HG03280 (cell line): ENCODE measurements at regions not wholly inside any gene's neighbourhood (a gene's known extent, or its start where the extent isn't known, plus 50 kb on each side); places are given as distances from the start of the nearest gene placed in this dataset.

ENCODE experiments used
- ATAC-seq: cut with Tn5 transposase; IDR thresholded peaks from one replicate; pipeline ENCODE4 v1.9.1; 2021; ENCODE audit warnings: mild to moderate bottlenecking, moderate library complexity; ENCODE audit not compliant: unreplicated experiment

DNA sequence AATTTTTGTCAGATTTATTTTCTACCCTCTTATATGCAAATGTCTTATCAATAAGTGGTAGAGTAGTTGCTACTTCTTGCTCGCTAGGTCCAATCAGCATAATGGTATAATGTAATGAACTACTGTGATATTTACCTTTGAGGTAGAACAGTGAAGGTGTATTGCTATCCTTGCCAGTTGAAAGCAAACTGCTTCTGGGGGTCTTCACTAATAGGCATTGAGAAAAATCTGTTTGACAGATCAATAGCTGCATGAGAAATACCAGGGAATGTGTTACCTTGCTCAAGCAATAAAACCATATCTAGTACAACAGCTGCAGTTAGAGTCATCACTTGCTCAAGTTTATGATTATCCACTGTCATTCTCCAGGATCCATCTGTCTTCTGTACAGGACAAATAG, 50.1 kb upstream of the EFEMP1 start:
- no peak for ATAC-seq

DNA sequence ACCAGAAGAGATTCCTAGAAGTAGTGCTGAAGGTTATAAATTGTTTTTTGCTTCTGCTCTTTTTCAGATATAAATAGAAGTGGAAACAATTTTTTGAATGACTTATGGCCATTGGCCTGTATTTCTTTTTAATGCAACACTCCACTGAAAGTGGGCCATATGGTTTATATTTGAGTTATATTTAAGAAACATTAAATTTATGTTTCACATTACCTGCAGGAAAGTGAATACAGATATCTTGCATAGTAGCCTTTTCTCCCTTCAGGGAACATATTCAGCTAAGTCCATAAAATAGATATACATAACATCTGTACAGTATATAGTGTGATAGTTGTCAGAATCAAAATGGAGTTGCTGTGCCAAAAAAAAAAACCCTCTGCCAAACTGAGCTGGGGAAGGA, 53.1 kb upstream of the EFEMP1 start:
- ATAC-seq, result no peak

DNA sequence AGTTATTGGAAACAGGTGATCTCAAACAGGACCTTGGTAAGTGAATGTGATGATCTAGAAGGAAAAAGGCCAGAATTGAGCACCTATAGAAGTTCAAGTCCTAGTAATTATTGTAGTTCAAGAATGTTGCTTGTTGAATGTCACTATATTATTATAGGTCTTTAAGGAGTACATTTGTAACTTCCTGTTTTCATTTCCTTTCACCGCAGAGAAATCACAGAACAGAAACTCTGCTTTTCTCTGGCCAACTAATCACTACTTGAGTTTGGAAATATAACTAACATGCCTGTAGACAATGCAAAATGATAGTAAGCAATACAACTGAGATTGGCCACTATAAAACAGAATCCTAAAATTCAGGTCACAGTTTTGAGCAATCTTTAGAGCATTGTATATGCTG, 61.8 kb upstream of the EFEMP1 start:
- peak; percentile 78 for ATAC-seq

DNA sequence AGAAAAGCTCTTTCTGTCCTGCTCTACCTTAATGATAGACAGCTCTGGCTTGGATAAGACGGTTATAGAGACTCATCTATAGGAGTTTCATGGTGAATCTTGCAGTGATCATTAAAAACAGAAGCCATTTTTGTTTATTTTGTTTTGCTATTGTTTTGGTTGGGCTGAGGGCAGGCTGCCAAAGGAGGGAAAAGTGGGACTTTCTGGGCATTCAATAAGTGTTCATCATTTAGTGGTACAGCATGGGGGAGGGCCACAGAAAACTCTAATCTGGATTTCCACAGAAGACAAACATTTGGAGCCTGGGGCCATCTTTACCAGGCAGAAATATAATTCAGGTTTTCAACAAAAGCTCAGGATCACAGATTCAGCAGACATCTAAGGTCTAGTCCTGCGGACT, 62.4 kb upstream of the EFEMP1 start:
- no peak for ATAC-seq

DNA sequence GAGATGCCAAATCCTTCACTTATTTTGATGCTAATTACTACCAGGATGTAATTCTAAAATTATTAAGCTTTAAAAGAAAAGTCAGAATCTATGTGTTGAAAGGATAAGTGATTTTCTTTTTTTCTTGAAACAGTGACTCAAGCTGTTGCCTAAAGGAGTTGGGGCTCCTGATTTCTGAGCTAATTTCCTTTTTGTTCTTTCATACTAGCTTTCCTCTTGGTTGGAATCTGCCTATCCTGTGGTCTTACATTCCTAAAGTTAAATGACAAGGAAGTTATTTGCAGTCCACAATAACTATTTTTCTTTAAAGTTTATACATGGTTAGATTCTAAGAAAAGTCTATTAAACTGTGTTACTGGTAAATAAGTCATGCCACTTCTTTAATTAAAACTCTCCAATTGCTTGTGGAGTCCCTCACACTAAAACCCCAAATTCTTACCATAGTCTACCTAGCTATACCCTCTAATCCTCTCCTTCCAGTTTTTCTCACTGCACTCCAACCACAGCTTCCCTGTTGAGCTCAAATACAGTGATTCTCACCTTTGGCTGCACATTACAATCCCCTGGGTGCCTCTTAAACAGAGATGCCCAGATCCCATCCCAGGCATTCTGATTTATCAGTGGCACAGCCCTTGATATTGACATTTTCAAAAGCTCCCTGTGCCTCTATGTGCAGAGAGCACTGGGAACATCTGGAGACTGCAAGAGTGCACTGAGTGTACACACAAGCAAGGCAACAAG, 63.3 kb upstream of the EFEMP1 start:
- no peak for ATAC-seq

DNA sequence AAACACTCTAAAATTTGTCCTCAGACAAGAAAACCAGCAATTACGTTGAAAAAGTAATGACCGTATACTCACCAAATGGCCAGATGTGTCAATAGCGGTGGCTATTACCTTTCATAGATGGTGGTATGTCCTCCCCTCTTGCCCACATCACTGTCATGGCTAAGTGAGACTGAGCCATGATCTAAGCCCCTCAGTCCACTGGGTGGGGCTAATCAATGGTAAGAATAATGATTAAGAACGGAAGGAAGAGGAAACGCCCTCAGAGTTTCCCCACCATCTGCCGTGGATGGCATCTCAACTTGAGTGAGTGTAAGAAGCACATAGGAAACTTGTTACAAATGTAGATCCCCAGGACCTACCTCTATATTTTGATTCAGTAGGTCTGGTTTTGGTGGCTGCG, 65.8 kb upstream of the EFEMP1 start:
- no peak for ATAC-seq

DNA sequence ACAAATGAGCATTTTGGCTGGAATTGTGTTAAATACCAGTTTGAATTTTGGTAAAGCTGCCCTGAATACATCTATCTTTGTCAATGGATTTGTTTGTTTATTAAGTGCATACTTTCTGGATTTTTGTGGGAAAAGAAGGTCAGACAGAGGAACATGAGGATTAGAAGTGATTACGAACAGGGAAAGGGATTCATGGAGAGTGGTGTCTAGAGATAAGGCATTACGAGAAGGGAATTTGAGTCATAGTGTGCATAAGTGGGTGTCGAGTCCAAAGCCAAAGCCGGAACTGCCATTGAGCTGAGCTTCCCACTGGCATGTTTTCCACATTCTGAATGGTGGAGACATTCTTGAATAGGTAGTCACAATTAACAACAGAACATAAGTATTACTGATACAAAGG, 68.9 kb upstream of the EFEMP1 start:
- no peak for ATAC-seq

DNA sequence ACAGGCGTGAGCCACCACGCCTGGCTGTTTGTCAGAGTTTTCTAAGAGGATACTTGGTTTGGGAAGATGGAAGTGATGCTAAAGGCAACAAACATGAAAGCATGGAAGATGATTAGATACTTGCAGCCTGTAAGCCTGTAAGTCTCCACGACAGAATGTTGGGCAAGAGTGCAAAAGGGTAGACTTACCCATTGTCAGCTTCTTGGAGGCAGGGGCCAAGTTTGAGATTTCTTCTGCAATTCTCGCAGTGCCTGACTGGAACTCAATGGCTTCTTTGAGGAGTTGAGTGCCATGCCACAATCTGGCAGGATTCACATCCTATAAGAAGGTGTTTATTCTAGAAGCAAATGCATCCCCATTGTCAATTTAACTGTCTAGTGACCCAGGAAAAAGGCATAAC, 70.1 kb upstream of the EFEMP1 start:
- no peak for ATAC-seq

DNA sequence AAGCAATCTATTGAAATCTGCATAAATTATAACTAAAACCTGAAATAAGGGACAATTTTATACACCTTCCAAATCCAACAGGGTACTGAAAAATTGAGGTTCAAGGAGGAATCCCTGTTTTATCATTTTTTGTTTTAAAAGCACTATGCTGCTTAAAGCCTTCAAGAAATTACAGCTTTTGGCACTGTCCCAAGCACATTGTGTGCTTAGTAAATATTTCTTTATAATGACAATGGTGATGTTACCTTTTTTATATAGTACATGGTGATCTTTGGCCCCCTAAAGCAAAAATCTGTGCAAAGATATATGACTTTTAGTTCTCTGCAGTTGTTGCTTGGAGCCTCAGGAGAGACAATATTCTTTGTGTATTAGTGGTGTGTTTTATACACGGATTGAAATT, 71.6 kb upstream of the EFEMP1 start:
- no peak for ATAC-seq

DNA sequence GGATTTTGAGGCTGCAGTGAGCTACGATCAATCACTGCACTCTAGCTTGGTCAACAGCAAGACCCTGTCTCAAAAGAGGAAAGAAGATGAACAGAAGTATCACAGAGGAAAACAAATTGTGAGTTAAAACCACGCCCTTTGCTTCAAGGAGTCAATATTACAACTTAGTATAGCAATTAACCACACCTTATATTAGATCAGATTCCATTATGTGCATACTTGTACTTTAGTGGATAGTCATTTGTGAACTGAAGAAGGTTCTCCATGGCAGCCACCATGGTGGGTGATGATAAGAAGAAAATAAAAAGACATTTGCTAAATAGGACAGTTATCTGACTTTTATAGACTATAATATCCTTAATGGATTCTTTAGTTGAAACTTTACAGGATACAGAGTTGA, 72.3 kb upstream of the EFEMP1 start:
- ATAC-seq, result no peak

DNA sequence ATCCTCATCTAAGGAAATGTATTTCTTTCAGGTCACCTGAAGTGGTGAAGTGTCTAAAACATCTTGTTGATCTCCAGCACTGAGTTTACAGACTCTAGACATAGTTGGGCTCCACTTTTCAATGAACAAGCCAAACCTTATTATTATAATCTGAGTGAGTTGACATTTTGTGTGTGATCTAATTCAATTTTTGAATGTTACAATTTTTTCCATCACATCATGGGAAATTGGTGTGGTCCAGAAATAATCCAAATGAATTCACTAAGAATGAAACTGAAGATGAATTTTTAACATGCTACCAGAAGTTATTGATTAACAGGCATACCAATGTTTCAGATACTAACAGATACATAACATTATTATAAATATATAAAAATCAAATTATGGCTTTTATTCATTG, 75.6 kb upstream of the EFEMP1 start:
- ATAC-seq, result no peak

DNA sequence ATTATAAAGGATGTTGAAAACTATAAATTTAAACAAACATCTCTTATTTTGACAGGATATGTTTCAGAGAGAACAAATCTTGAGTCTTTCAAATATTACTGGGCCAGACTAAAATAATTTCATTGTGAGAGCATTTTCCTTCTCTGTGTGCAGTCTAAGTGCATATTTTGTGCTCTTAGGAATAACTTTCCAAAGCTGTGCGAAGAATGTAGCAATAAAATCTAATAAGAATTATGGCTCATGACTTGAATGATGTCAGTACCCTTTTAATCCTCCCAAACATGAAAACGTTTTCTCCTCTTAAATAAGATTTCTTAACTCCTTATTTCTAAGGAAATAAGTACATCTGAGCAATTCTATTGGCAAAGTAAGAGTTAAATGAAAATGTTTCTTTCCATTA, 76.2 kb upstream of the EFEMP1 start:
- ATAC-seq, result no peak

DNA sequence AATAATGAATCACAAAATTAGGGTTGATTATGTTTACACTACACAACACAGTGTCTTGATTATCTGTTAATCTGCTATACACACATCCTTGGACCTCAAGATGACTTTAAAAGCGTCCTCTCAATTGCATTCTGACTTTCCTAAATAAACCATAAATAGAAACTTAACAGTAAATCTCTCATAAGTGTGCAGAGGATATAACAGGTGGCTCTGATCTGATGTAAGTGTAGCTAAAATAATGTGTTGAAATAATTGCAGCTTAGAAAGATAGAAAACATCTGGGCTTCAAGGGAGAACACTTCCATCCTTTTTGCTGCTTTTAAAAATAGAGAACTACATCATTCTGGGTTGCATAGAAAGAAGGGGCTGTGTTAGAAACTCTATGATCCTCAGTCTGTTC, 78.4 kb upstream of the EFEMP1 start:
- ATAC-seq, result no peak

DNA sequence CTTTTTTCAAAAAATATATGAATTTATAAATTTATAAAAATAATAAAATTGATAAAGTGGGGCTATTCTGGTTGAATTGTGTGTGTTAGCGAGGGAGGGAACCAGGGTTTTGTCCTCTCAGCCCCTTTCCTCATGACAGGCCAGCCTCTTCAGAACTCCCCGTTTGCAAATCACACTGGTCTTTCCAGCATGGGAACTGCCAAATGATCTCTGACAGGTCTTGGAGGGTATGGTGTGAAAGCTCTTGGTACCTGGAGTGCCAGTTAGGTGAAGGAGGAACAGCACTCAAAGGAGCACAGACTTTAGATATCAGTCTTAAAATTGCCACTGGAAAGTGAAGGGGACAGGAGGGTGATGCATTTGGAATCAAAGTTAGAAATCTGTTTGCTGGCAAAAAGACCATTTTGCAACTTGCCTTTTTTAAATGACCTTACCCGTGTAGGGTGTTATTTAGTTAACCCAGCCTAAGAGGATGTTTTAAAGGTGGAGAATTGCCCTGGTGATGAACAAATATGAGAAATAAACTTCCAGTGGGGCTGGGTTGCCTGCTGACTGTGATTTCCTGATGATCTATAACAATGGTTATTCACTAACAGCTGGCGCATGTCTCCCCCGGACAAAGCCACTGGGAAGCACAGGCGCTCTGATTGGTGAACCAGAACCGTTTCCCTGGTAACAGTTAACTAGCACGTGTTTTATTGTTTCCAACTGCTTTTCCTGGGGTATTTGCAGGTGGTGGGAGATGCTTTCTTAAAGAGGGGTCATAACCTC, 85.3 kb upstream of the EFEMP1 start:
- ATAC-seq, result no peak

DNA sequence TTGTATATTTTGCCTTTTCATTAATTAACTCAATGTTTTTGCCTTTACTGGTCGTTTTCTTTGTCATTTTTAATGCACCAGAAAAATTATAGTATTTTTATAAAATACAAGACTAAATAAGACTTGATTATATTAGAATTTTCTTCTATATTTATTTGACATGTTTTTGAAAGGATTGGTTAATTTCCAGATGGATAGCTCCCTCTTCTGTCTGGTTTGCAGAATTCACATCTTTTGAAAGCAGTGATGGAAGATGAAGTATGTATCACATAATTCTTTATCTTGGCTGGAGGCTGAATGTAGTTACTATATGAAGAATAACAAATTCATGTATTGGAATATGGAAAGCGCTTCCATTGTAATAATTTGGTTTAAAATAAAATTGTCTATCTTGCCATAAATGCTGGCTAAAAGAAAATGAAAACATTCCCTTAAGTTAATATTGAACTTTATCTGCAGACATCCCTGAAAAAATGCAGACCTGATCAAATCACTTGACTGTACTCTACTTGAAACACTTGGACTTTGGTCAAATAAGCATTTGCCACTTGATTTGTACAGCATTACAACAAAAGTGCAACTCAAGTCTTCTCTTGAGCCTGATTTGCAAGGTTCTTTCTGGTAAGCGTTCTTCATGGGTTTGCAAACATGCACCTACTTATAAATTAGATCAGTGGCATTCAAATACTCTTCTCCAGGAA, 86.3 kb upstream of the EFEMP1 start:
- ATAC-seq, result no peak

DNA sequence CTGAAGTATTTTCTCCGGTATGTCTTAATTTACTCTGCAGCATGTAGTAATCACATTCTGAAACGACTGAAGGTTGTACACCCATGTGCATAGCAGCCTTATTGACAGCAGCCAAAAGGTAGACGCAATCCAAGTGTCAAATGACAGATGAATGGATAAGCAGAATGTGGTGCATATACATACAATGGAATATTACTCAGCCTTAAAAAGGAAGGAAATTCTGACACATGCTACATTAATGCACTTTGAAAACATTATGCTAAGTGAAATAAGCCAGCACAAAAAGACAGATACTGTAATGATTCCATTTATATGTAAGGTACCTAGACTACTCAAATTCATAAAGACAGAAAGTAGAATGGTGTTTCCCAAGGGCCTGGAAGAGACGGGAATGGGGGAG, 88.0 kb upstream of the EFEMP1 start:
- no peak for ATAC-seq

DNA sequence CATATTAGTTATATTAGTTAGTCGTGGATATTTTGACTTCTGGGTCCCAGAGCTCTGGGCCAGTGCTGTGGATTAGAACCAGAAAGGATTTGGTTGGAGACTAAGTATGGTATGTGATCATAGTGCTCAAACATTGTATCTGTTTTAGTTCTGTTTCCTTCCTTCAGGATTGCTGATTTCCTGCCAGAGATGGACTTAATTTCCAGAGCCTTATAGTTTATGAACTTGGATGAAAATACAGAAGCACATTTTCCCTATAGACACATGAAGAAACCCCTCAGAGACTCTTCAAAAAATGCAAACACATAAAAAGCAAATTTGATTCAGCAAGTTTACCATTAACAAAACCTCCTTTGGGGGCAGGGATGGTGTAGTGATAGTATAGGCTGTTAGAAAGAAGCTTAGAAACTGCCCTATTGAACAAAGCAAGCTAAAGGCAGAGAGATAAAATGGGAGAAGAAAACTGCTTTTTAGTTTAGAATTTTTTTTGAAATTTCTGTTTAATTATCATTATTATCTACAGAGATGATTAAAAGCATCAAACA, 88.7 kb upstream of the EFEMP1 start:
- ATAC-seq, result no peak

DNA sequence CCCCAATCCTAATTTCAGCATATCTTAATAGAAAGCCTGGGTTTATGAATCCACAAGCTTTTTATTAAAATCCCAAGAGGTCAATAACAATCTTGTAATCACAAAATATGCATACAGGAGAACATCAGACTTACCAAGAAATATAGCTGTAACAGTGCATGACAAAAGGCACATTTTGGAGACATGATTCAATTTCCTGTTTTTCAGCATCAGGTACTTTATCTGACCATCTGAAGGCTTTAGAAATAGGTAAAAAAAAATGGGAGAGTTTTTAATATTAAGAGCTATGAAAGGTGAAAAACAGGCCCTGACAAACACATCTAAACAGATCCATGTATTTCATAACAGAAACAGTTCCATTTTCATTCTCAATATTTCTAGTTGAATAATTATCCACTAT, 89.9 kb upstream of the EFEMP1 start:
- ATAC-seq, result no peak

DNA sequence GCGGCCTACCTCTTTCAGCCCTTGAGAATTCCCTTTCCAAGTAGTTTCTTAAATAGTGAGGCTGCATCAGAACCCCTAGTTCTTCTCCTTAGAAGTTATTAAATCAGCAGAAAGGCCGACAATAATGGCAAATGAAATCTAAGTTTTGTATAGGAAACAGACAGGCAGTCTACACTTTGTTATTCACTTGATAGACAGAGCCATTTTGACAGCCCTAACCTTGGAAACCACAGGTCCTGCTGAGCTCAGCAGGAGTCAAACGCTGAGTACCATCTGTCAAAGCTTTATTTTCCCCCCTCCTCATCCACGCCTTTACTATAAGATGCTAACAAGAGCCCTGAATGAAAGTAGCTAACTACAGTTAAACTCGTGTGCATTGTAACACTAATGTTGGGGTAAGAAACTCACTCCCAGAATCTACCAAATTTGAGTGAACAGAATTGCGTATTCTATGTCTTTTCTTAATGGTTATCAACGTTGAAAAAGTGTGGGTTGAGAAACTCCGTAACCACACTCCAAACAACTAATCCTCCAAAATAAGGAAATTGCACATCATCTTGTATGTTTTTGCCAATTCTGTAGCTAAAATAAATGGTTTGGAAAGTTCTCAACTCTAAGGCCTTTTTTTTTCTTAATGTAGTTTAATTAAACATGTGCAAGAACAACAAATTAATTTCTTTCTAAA, 90.6 kb upstream of the EFEMP1 start:
- ATAC-seq, result no peak

DNA sequence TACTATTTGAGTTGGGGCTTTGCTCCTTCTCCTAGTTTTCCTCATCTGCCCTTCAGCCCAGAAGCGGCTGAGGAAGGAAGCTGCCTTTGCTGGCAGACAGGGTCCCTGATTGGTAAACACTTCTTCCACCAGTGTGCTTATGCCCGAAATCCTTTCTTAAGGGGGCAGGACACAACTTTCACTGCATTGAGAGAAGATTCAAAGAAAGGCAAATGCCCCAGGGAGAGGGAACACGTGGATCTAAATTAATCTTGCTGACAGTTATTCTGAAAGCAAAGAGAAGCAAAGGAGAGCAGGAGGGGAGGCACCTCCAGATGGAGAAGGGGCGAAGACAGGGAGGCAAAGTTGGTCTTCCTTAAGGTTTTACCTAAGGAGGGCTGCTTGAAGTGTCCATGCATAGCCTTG, 92.1 kb upstream of the EFEMP1 start:
- ATAC-seq, result no peak

DNA sequence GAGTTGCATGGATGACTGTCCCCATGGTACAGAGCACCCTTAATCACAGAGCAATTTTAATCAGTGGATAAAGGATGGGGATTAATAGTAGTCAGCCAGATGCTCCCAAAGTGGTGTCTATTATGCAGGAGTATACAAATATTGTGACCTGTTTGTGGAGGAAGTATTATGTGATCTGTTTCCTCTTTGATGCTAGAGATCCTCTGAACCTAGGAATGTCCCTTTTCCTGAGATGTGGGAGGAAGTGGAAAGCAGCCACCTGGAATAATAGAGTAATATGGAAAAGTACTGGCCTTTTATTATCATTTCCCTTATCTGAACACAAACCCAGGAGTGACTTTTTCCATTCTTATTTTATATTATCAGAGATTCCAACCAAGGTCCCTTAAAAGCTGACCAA, 94.2 kb upstream of the EFEMP1 start:
- ATAC-seq, result no peak
